Breast epithelium (tissue), 3 donors: ENCODE measurements at regions not wholly inside any gene's neighbourhood (a gene's known extent, or its start where the extent isn't known, plus 50 kb on each side); places are given as distances from the start of the nearest gene placed in this dataset.

Experiments
- CTCF ChIP-seq, 3 donors: fragments of 450-650 bp; IDR thresholded peaks; one replicate each; pipeline ENCODE4 v1.5.1; 2016 to 2017; ENCODE audit warnings: antibody characterized with exemption in 3 of 3, mild to moderate bottlenecking in 3 of 3, moderate library complexity in 3 of 3
- POLR2AphosphoS5 ChIP-seq, 3 donors: sonication (generic); formaldehyde crosslinking; IDR thresholded peaks; one replicate each; pipeline ENCODE4 v1.6.1; 2017; ENCODE audit warnings: antibody characterized with exemption in 3 of 3

- TF ChIP-seq CTCF (IDR thresholded peaks at IDR 0.05) (no peak), POLR2AphosphoS5 (IDR thresholded peaks at IDR 0.05) (no peak)
These were observed 1936.5 kb downstream of the PCDH9 start for GRCh38 chr13:65293530-65294198.
